Upper lobe of left lung (tissue), 6 donors: ENCODE measurements at regions not wholly inside any gene's neighbourhood (a gene's known extent, or its start where the extent isn't known, plus 50 kb on each side); places are given as distances from the start of the nearest gene placed in this dataset.

Source experiments
- ATAC-seq, 2 donors: fragments of 200-7000 bp; cut with Tn5 transposase; one replicate each; pipeline ENCODE4 v1.9.1; 2022; ENCODE audit warnings: mild to moderate bottlenecking in 2 of 2, moderate library complexity in 2 of 2; ENCODE audit not compliant: low FRiP score in 2 of 2
- DNase-seq, 2 donors: peaks; one replicate each; pipeline ENCODE4 v3.0.0-alpha.2; 2019 to 2020
- H3K27ac ChIP-seq, 4 donors: fragments of 200-600 bp; sonication (generic); one replicate each; pipeline ENCODE4 v1.5.1; 2016 to 2019
- H3K27me3 ChIP-seq, 4 donors: fragments of 200-600 bp; sonication (generic); one replicate each; pipeline ENCODE4 v1.5.1; 2017 to 2019
- H3K36me3 ChIP-seq, 4 donors: fragments of 200-600 bp; sonication (generic); one replicate each; pipeline ENCODE4 v1.5.1; 2016 to 2019
- H3K4me1 ChIP-seq, 4 donors: fragments of 200-600 bp; sonication (generic); one replicate each; pipeline ENCODE4 v1.5.1; 2018 to 2019
- H3K4me3 ChIP-seq, 4 donors: fragments of 200-600 bp; sonication (generic); one replicate each; pipeline ENCODE4 v1.5.1; 2017 to 2019; ENCODE audit warnings: mild to moderate bottlenecking in 2 of 4, moderate library complexity in 1 of 4
- H3K9me3 ChIP-seq, 4 donors: fragments of 200-600 bp; sonication (generic); one replicate each; pipeline ENCODE4 v1.5.1; 2018 to 2019
- CTCF ChIP-seq, 6 experiments: fragments of 450-650 bp in 4 of 6; fragments of 200-600 bp in 2 of 6; sonication (generic) in 2 of 6; IDR thresholded peaks; one replicate each; pipeline ENCODE4 v1.5.1; 2016 to 2019; ENCODE audit warnings: antibody characterized with exemption in 6 of 6
- EP300 ChIP-seq, 4 donors: sonication (generic); formaldehyde crosslinking; IDR thresholded peaks; one replicate each; pipeline ENCODE4 v1.5.1; 2017; ENCODE audit warnings: antibody characterized with exemption in 4 of 4, control low read depth in 2 of 4
- POLR2A ChIP-seq, 4 donors: fragments of 450-650 bp; IDR thresholded peaks; one replicate each; pipeline ENCODE4 v1.5.1; 2016 to 2017; ENCODE audit warnings: antibody characterized with exemption in 4 of 4, mild to moderate bottlenecking in 2 of 4
- POLR2AphosphoS5 ChIP-seq, 2 donors: sonication (generic); formaldehyde crosslinking; IDR thresholded peaks; one replicate each; pipeline ENCODE4 v1.5.1; 2017; ENCODE audit warnings: antibody characterized with exemption in 2 of 2
- WGBS, 2 donors: methylation state at CpG; one replicate each; pipeline ENCODE4 v1.1.5; 2017 to 2018; 5-methylcytosine and 5-hydroxymethylcytosine counted together
- donor health status: DM: no; HTN: no; CAD: no; lungs with moderate emphysema.
- donor health status: DM: no; HTN: yes; CAD: no; lungs with severe emphysema.

- WGBS, 2 donors = 59 to 82% methylated on average over 3 of the region's 3 CpGs
- H3K4me3 ChIP-seq = no peak overlapping the region
- no peaks in the 10 kb centered on the region for H3K27me3 ChIP-seq
- H3K36me3 ChIP-seq = no peaks in the 10 kb centered on the region
- no peaks in the 10 kb centered on the region for H3K4me1 ChIP-seq
- ATAC-seq = no peak
- H3K27ac ChIP-seq = no peak overlapping the region
- DNase-seq = no peak
- H3K9me3 ChIP-seq = no peaks in the 10 kb centered on the region
- TF ChIP-seq POLR2A (IDR thresholded peaks at IDR 0.05) = no peak
- TF ChIP-seq CTCF (IDR thresholded peaks at IDR 0.05) = no peak
- TF ChIP-seq EP300 (IDR thresholded peaks at IDR 0.05) = no peak
- no peak for TF ChIP-seq POLR2AphosphoS5 (IDR thresholded peaks at IDR 0.05)
These were observed 121.9 kb upstream of the POF1B start for GRCh38 chrX:85501349-85501748.

GRCh38 chrX:85499400-85499799, 119.9 kb upstream of the POF1B start:
- Histone ChIP-seq H3K4me1 (no peaks in the 10 kb centered on the region), H3K36me3 (no peaks in the 10 kb centered on the region), H3K27me3 (no peaks in the 10 kb centered on the region), H3K9me3 (no peaks in the 10 kb centered on the region), H3K27ac (no peak overlapping the region), H3K4me3 (no peak overlapping the region)
- no peak for ATAC-seq
- 90 to 96% methylated on average over 1 of the region's 1 CpG for WGBS, 2 donors
- TF ChIP-seq POLR2A (IDR thresholded peaks at IDR 0.05) (no peak), CTCF (IDR thresholded peaks at IDR 0.05) (no peak), POLR2AphosphoS5 (IDR thresholded peaks at IDR 0.05) (no peak), EP300 (IDR thresholded peaks at IDR 0.05) (no peak)
- DNase-seq = no peak

GRCh38 chrX:85493821-85494220, 114.4 kb upstream of the POF1B start:
- no peak for ATAC-seq
- TF ChIP-seq CTCF (IDR thresholded peaks at IDR 0.05) = no peak
- no peak for TF ChIP-seq POLR2A (IDR thresholded peaks at IDR 0.05)
- no peak for TF ChIP-seq POLR2AphosphoS5 (IDR thresholded peaks at IDR 0.05)
- TF ChIP-seq EP300 (IDR thresholded peaks at IDR 0.05) = no peak
- Histone ChIP-seq H3K36me3 (no peaks in the 10 kb centered on the region), H3K4me1 (no peaks in the 10 kb centered on the region), H3K27me3 (no peaks in the 10 kb centered on the region), H3K27ac (no peak overlapping the region), H3K4me3 (no peak overlapping the region), H3K9me3 (no peaks in the 10 kb centered on the region)
- DNase-seq = no peak
- WGBS, 2 donors = 76 to 79% methylated on average over 3 of the region's 3 CpGs

- ATAC-seq (no peak), DNase-seq (no peak)
- no peaks in the 10 kb centered on the region for H3K4me1 ChIP-seq
- H3K27ac ChIP-seq = no peak overlapping the region
- no peaks in the 10 kb centered on the region for H3K27me3 ChIP-seq
- TF ChIP-seq EP300 (IDR thresholded peaks at IDR 0.05) (no peak), POLR2A (IDR thresholded peaks at IDR 0.05) (no peak), CTCF (IDR thresholded peaks at IDR 0.05) (no peak), POLR2AphosphoS5 (IDR thresholded peaks at IDR 0.05) (no peak)
- H3K36me3 ChIP-seq = no peaks in the 10 kb centered on the region
- no peak overlapping the region for H3K4me3 ChIP-seq
- H3K9me3 ChIP-seq = no peaks in the 10 kb centered on the region
These were observed 74.8 kb upstream of the POF1B start for GRCh38 chrX:85454295-85454694.

- DNase-seq (no peak), ATAC-seq (no peak)
- H3K9me3 ChIP-seq = peaks cover 0 to 16% (median 0%) of the 10 kb centered on the region in 4 donors
- H3K4me1 ChIP-seq = no peaks in the 10 kb centered on the region
- no peak overlapping the region for H3K27ac ChIP-seq
- no peak for TF ChIP-seq POLR2A (IDR thresholded peaks at IDR 0.05)
- no peak for TF ChIP-seq CTCF (IDR thresholded peaks at IDR 0.05)
- WGBS, 2 donors = 41 to 55% methylated on average over 2 of the region's 2 CpGs
- no peaks in the 10 kb centered on the region for H3K36me3 ChIP-seq
- no peak overlapping the region for H3K4me3 ChIP-seq
- no peaks in the 10 kb centered on the region for H3K27me3 ChIP-seq
These were observed 65.1 kb upstream of the POF1B start for GRCh38 chrX:85444613-85445012.
